ENCODE measurements at regions not wholly inside any gene's neighbourhood (a gene's known extent, or its start where the extent isn't known, plus 50 kb on each side); places are given as distances from the start of the nearest gene placed in this dataset.

DNA sequence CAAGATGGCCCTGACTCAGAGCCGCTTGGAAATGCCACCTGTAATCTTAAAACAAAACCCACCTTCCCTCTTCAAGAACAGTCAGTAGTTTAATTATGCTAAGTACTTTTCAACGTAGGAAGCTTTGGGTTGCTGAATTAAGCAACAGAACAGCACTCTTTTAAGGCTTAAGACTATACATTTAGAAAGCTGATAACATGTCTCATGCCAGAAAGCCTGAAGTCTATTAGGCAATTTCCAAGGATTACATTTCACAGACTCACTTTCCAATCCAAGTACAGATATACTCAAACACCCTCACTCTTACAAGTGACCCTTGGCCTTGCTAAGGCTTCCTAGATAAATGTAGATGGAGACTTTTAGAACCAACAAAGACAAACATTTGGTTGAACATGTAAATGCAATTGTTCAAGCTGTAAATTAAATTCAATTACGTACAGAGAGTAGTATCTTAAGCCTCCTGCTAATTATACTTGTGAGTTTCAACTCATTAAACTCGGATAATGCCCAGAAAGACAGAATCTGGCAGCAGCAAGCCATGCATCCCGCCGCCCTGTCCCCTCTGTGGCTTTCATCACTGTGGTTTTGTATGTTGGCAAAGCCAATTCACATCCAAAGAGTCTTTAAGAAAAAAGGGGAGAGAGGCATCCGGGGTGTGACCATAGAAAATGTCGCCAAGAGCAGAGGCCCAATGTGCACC, 283.1 kb upstream of the NRP1 start:
- no peak for TF ChIP-seq POLR2A (IDR thresholded peaks at IDR 0.05; ENCODE audit: low read depth, low read length)
- TF ChIP-seq TAF1 (IDR thresholded peaks at IDR 0.05; ENCODE audit: borderline replicate concordance, low read depth, low read length): no peak
